PC-9 (cell line): ENCODE measurements at regions not wholly inside any gene's neighbourhood (a gene's known extent, or its start where the extent isn't known, plus 50 kb on each side); places are given as distances from the start of the nearest gene placed in this dataset.

Experiments
- BruUV-seq: library from RNA; stranded (reverse); fragments of 400-500 nt; replicated peaks from 2 replicates; lab custom pipeline; 2021; lab: Mats Ljungman, UMichigan
- CTCF ChIA-PET: fragments of 300-600 bp; sonication (Branson Sonifier 250); formaldehyde crosslinking; loops from one replicate; lab custom pipeline; 2022; ENCODE audit warnings: antibody characterized with exemption; lab: Charles Lee
- POLR2A ChIA-PET: fragments of 300-600 bp; sonication (Branson Sonifier 250); formaldehyde crosslinking; loops from one replicate; lab custom pipeline; 2022; ENCODE audit warnings: antibody characterized with exemption; ENCODE audit not compliant: unreplicated experiment; lab: Charles Lee
- DNase-seq, 2 experiments: peaks; one replicate each; pipeline versions ENCODE4 v3.0.0 to v3.0.0-alpha.2; 2015 to 2022; ENCODE audit warnings: mixed read lengths in 1 of 2
- H2AFZ ChIP-seq: fragments of 200-600 bp; sonication (generic); 2 replicates; pipeline ENCODE4 v1.8.1; 2017; ENCODE audit warnings: antibody characterized with exemption
- H3F3A ChIP-seq: fragments of 200-600 bp; sonication (generic); 2 replicates; pipeline ENCODE4 v1.8.1; 2017; ENCODE audit warnings: antibody characterized with exemption, mild to moderate bottlenecking, low read depth; ENCODE audit not compliant: insufficient read depth
- H3K27ac ChIP-seq: fragments of 200-600 bp; sonication (generic); 2 replicates; pipeline ENCODE4 v1.6.1; 2016; ENCODE audit warnings: mixed run types
- H3K27me3 ChIP-seq: fragments of 200-600 bp; sonication (generic); 2 replicates; pipeline ENCODE4 v1.6.1; 2016; ENCODE audit warnings: low read depth, mixed run types; ENCODE audit not compliant: insufficient read depth
- H3K36me3 ChIP-seq: fragments of 200-600 bp; sonication (generic); 2 replicates; pipeline ENCODE4 v1.6.1; 2016; ENCODE audit warnings: low read depth, mixed run types
- H3K4me1 ChIP-seq: fragments of 200-600 bp; sonication (generic); replicated peaks from 2 replicates; pipeline ENCODE4 v1.6.1; 2016; ENCODE audit warnings: mixed run types; ENCODE audit not compliant: insufficient read depth
- H3K4me2 ChIP-seq: fragments of 200-600 bp; sonication (generic); 2 replicates; pipeline ENCODE4 v1.6.1; 2017; ENCODE audit warnings: mixed run types
- H3K4me3 ChIP-seq: fragments of 200-600 bp; sonication (generic); 2 replicates; pipeline ENCODE4 v1.6.1; 2016; ENCODE audit warnings: mixed run types
- H3K79me2 ChIP-seq: fragments of 200-600 bp; sonication (generic); 2 replicates; pipeline ENCODE4 v1.6.1; 2017; ENCODE audit warnings: low read depth, mixed run types
- H3K9me2 ChIP-seq: fragments of 200-600 bp; sonication (generic); 2 replicates; pipeline ENCODE4 v1.8.1; 2017; ENCODE audit warnings: mild to moderate bottlenecking; ENCODE audit not compliant: insufficient read depth
- H3K9me3 ChIP-seq: fragments of 200-600 bp; sonication (generic); 2 replicates; pipeline ENCODE4 v1.8.1; 2016; ENCODE audit warnings: low read depth; ENCODE audit not compliant: insufficient read depth
- H4K20me1 ChIP-seq: fragments of 200-600 bp; sonication (generic); 2 replicates; pipeline ENCODE4 v1.8.1; 2017; ENCODE audit not compliant: insufficient read depth
- CTCF ChIP-seq: fragments of 200-600 bp; sonication (generic); conservative IDR thresholded peaks from 2 replicates; pipeline ENCODE4 v1.6.1; 2017; ENCODE audit warnings: mixed run types, antibody characterized with exemption, mild to moderate bottlenecking, moderate library complexity
- EZH2 ChIP-seq: fragments of 200-600 bp; sonication (generic); IDR thresholded peaks from 2 replicates; pipeline ENCODE4 v1.8.0; 2017; ENCODE audit warnings: antibody characterized with exemption, low read depth
- intact Hi-C: fragments of 100-400 bp; cut with micrococcal nuclease; formaldehyde crosslinking; loops from one replicate; pipeline ENCODE4 v1.10.0; 2022; ENCODE audit not compliant: unreplicated experiment

DNA sequence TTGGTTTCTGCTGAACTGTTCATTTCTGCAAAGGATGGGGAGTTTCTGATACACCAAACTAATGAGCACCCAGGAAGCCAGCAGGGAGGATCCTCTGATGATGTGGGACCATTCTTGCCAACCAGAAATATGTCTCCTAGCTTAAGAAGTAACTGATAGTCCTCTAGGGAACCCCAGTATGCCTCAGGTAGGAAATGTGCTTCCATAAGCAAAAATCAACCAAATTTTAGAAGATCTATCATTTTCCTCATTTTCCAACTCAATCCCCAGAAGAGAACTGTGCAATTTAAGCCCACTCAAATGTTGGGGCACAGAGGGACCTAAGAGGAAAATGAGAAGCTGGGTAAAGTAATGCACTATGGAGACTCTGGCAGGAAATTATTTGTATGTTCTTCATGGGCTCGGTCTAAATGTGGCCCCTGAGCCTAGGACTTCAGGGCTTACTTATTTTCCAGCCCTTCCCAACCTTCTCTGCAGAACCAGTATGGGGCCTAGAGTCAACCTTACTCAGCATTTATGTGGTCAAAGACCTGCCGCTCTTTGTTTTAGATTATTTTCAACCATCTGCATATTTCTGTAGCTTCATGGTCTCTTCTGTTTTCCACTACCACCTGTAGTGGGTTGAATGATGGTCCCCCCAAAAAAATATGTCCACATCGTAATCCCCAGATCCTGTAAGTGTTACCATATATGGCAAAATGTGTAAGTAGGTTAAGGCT is 359.8 kb upstream of the CDH4 start:
- TF ChIP-seq EZH2 (no peak), CTCF (no peak)
- intact Hi-C loops, result loop anchor here (5.0 kb wide), 1 partner anchor 885 kb away; no protein-coding TSS in a partner anchor
- no peak overlapping the region for H3K4me3 ChIP-seq
- H3K4me2 ChIP-seq, result no peak overlapping the region
- no peak overlapping the region for H3K27ac ChIP-seq
- peaks cover 26% of the 10 kb centered on the region for H3K27me3 ChIP-seq
- no peaks in the 10 kb centered on the region for H3K36me3 ChIP-seq
- DNase-seq, result no peak
- no peaks in the 10 kb centered on the region for H3K9me2 ChIP-seq
- no peaks in the 10 kb centered on the region for H4K20me1 ChIP-seq
- no peaks in the 10 kb centered on the region for H3K9me3 ChIP-seq
- H3K79me2 ChIP-seq, result no peaks in the 10 kb centered on the region
- CTCF ChIA-PET, result no interaction called here
- BruUV-seq, result no TSS peak
- POLR2A ChIA-PET, result no interaction called here
- H3K4me1 ChIP-seq, result no peaks in the 10 kb centered on the region
- no peaks in the 10 kb centered on the region for H3F3A ChIP-seq
- no peak overlapping the region for H2AFZ ChIP-seq

- peaks cover 7% of the 10 kb centered on the region; the same call in 1 of the 2 replicates for H3K27me3 ChIP-seq
- intact Hi-C loops, result loop anchor here (5.0 kb wide), 1 partner anchor 887 kb away; no protein-coding TSS in a partner anchor
- no peak overlapping the region for H3K4me2 ChIP-seq
- H3F3A ChIP-seq, result no peaks in the 10 kb centered on the region
- BruUV-seq, result no TSS peak
- DNase-seq, result no peak
- H3K27ac ChIP-seq, result no peak overlapping the region
- H3K4me1 ChIP-seq, result no peaks in the 10 kb centered on the region
- no peak overlapping the region for H2AFZ ChIP-seq
- ChIA-PET POLR2A (no interaction called here), CTCF (no interaction called here)
- H3K36me3 ChIP-seq, result no peaks in the 10 kb centered on the region
- TF ChIP-seq CTCF, result no peak
- TF ChIP-seq EZH2, result no peak
- H3K9me3 ChIP-seq, result no peaks in the 10 kb centered on the region
- H3K4me3 ChIP-seq, result no peak overlapping the region
- no peaks in the 10 kb centered on the region for H3K9me2 ChIP-seq
- H3K79me2 ChIP-seq, result no peaks in the 10 kb centered on the region
- no peaks in the 10 kb centered on the region for H4K20me1 ChIP-seq
Observed at GRCh38 chr20:60894091-60894490, 358.0 kb upstream of the CDH4 start.

GRCh38 chr20:60895363-60896079 is 356.5 kb upstream of the CDH4 start:
- no peak overlapping the region for H3K27ac ChIP-seq
- CTCF ChIA-PET, result no interaction called here
- no peaks in the 10 kb centered on the region for H3F3A ChIP-seq
- no peak overlapping the region for H3K4me3 ChIP-seq
- POLR2A ChIA-PET, result no interaction called here
- H3K4me1 ChIP-seq, result no peaks in the 10 kb centered on the region
- no peaks in the 10 kb centered on the region for H3K9me3 ChIP-seq
- BruUV-seq, result no TSS peak
- no peaks in the 10 kb centered on the region for H4K20me1 ChIP-seq
- H3K79me2 ChIP-seq, result no peaks in the 10 kb centered on the region
- intact Hi-C loops, result no loop called here
- TF ChIP-seq EZH2 (no peak), CTCF (no peak)
- H3K36me3 ChIP-seq, result no peaks in the 10 kb centered on the region
- H3K27me3 ChIP-seq, result 0 out of 2 replicates have a peak, but pooled peaks cover 6% of the 10 kb centered on the region
- no peak overlapping the region for H3K4me2 ChIP-seq
- H3K9me2 ChIP-seq, result no peaks in the 10 kb centered on the region
- no peak overlapping the region for H2AFZ ChIP-seq
- DNase-seq, result no peak
